MM.1S (cell line): ENCODE measurements at regions not wholly inside any gene's neighbourhood (a gene's known extent, or its start where the extent isn't known, plus 50 kb on each side); places are given as distances from the start of the nearest gene placed in this dataset.

Experiments used
- EZH2 ChIP-seq: fragments of 300-600 bp; sonication (generic); optimal IDR thresholded peaks from 2 replicates; pipeline ENCODE3; 2017; ENCODE audit warnings: low read depth, mild to moderate bottlenecking, antibody characterized with exemption, low read length, mixed read lengths
- TF ChIP-seq, protein P1 (sequence below): fragments of 300-600 bp; sonication (generic); IDR thresholded peaks from 2 replicates; pipeline ENCODE4 v1.5.1; 2016; ENCODE audit warnings: antibody characterized with exemption, low read length, mixed read lengths

DNA sequence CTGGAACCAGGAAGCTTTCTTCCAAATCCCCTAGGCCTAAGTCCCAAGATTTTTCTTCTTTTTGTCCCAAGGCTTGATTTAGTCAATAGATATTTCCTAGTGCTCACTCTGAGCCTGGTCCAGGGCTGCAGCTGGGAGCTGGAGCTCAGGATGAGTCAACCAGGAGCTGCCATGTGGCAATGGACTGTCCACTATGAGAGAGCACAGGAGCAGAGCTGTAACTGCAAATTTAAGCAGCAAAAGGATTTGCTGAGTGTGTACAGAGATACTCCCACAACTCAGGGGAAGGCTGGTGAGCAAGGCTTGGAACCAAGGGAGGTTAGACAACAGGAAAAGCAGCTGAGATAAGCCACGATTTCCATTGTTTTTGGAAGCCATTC, 92.1 kb upstream of the CXCL12 start:
- TF ChIP-seq, protein P1, sequence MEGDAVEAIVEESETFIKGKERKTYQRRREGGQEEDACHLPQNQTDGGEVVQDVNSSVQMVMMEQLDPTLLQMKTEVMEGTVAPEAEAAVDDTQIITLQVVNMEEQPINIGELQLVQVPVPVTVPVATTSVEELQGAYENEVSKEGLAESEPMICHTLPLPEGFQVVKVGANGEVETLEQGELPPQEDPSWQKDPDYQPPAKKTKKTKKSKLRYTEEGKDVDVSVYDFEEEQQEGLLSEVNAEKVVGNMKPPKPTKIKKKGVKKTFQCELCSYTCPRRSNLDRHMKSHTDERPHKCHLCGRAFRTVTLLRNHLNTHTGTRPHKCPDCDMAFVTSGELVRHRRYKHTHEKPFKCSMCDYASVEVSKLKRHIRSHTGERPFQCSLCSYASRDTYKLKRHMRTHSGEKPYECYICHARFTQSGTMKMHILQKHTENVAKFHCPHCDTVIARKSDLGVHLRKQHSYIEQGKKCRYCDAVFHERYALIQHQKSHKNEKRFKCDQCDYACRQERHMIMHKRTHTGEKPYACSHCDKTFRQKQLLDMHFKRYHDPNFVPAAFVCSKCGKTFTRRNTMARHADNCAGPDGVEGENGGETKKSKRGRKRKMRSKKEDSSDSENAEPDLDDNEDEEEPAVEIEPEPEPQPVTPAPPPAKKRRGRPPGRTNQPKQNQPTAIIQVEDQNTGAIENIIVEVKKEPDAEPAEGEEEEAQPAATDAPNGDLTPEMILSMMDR: no peak
- TF ChIP-seq EZH2: no peak
